ENCODE measurements at regions not wholly inside any gene's neighbourhood (a gene's known extent, or its start where the extent isn't known, plus 50 kb on each side); places are given as distances from the start of the nearest gene placed in this dataset.
"Not testable (repeated sequence)": the region's sequence is repeated elsewhere in the genome, so short reads cannot be mapped to it uniquely, and the experiment has no call there.

GRCh38 chr1:177645491-177646190 is 324.2 kb downstream of the SEC16B start:
- DNase-seq (ENCODE audit: low read depth): no peak

- DNase-seq (ENCODE audit: low read depth): no peak
Observed at GRCh38 chr1:177640687-177641086, 329.2 kb downstream of the SEC16B start.

GRCh38 chr1:177634151-177634550 is 335.7 kb downstream of the SEC16B start:
- DNase-seq (ENCODE audit: low read depth): not testable (repeated sequence)

GRCh38 chr1:177632923-177633615 is 336.8 kb downstream of the SEC16B start:
- no peak for DNase-seq (ENCODE audit: low read depth)

GRCh38 chr1:177631770-177632169 is 338.1 kb downstream of the SEC16B start:
- peak; percentile 10 for DNase-seq (ENCODE audit: low read depth)

- DNase-seq (ENCODE audit: low read depth): no peak
Observed at GRCh38 chr1:177629526-177629925, 340.3 kb downstream of the SEC16B start.

GRCh38 chr1:177627148-177627910 is 342.5 kb downstream of the SEC16B start:
- DNase-seq (ENCODE audit: low read depth): no peak

GRCh38 chr1:177620636-177621190 is 349.1 kb downstream of the SEC16B start:
- DNase-seq (ENCODE audit: low read depth): peak; percentile 7

- no peak for DNase-seq (ENCODE audit: low read depth)
Observed at GRCh38 chr1:177615251-177615650, 354.6 kb downstream of the SEC16B start.

- no peak for DNase-seq (ENCODE audit: low read depth)
Observed at GRCh38 chr1:177611402-177611801, 358.5 kb downstream of the SEC16B start.

- DNase-seq (ENCODE audit: low read depth): no peak
Observed at GRCh38 chr1:177609953-177610352, 359.9 kb downstream of the SEC16B start.

GRCh38 chr1:177600936-177601335 is 368.9 kb downstream of the SEC16B start:
- no peak for DNase-seq (ENCODE audit: low read depth)

GRCh38 chr1:177600321-177600720 is 369.5 kb downstream of the SEC16B start:
- DNase-seq (ENCODE audit: low read depth): no peak

- DNase-seq (ENCODE audit: low read depth): no peak
Observed at GRCh38 chr1:177597393-177597792, 372.5 kb downstream of the SEC16B start.

- DNase-seq (ENCODE audit: low read depth): no peak
Observed at GRCh38 chr1:177596485-177596884, 373.4 kb downstream of the SEC16B start.

GRCh38 chr1:177593105-177593504 is 376.8 kb downstream of the SEC16B start:
- no peak for DNase-seq (ENCODE audit: low read depth)

GRCh38 chr1:177592624-177593023 is 377.2 kb downstream of the SEC16B start:
- DNase-seq (ENCODE audit: low read depth): no peak

GRCh38 chr1:177591155-177591554 is 378.7 kb downstream of the SEC16B start:
- no peak for DNase-seq (ENCODE audit: low read depth)

GRCh38 chr1:177589166-177589565 is 380.7 kb downstream of the SEC16B start:
- DNase-seq (ENCODE audit: low read depth): no peak

- DNase-seq (ENCODE audit: low read depth): peak; percentile 78
Observed at GRCh38 chr1:177586429-177586828, 383.4 kb downstream of the SEC16B start.

- no peak for DNase-seq (ENCODE audit: low read depth)
Observed at GRCh38 chr1:177585302-177586220, 384.3 kb downstream of the SEC16B start.

GRCh38 chr1:177573901-177574300 is 396.0 kb downstream of the SEC16B start:
- DNase-seq (ENCODE audit: low read depth): no peak

Data from ELR (cell line).